ENCODE measurements at regions not wholly inside any gene's neighbourhood (a gene's known extent, or its start where the extent isn't known, plus 50 kb on each side); places are given as distances from the start of the nearest gene placed in this dataset.

- TF ChIP-seq POLR2A (IDR thresholded peaks at IDR 0.05; ENCODE audit: low read depth, low read length), result no peak
- DNase-seq (ENCODE audit: insufficient read length, low spot score) (no peak), FAIRE-seq (no peak)
Observed at GRCh38 chr7:28300488-28300887, 111.8 kb upstream of the CREB5 start.

- TF ChIP-seq POLR2A (IDR thresholded peaks at IDR 0.05; ENCODE audit: low read depth, low read length), result no peak
- DNase-seq (ENCODE audit: insufficient read length, low spot score) (no peak), FAIRE-seq (no peak)
Observed at GRCh38 chr7:28301148-28301641, 111.1 kb upstream of the CREB5 start.

GRCh38 chr7:28304290-28304689, 108.0 kb upstream of the CREB5 start:
- no peak for TF ChIP-seq POLR2A (IDR thresholded peaks at IDR 0.05; ENCODE audit: low read depth, low read length)
- no peak for FAIRE-seq
- DNase-seq (ENCODE audit: insufficient read length, low spot score), result no peak

GRCh38 chr7:28309704-28310459, 102.4 kb upstream of the CREB5 start:
- no peak for FAIRE-seq
- no peak for TF ChIP-seq POLR2A (IDR thresholded peaks at IDR 0.05; ENCODE audit: low read depth, low read length)
- no peak for DNase-seq (ENCODE audit: insufficient read length, low spot score)

GRCh38 chr7:28310460-28310848, 101.9 kb upstream of the CREB5 start:
- FAIRE-seq (no peak), DNase-seq (ENCODE audit: insufficient read length, low spot score) (no peak)
- no peak for TF ChIP-seq POLR2A (IDR thresholded peaks at IDR 0.05; ENCODE audit: low read depth, low read length)

- no peak for TF ChIP-seq POLR2A (IDR thresholded peaks at IDR 0.05; ENCODE audit: low read depth, low read length)
- no peak for FAIRE-seq
- DNase-seq (ENCODE audit: insufficient read length, low spot score), result no peak
Observed at GRCh38 chr7:28311670-28312069, 100.6 kb upstream of the CREB5 start.

- DNase-seq (ENCODE audit: insufficient read length, low spot score) (no peak), FAIRE-seq (no peak)
- no peak for TF ChIP-seq POLR2A (IDR thresholded peaks at IDR 0.05; ENCODE audit: low read depth, low read length)
Observed at GRCh38 chr7:28312948-28313347, 99.4 kb upstream of the CREB5 start.

GRCh38 chr7:28314841-28315240, 97.5 kb upstream of the CREB5 start:
- no peak for FAIRE-seq
- no peak for TF ChIP-seq POLR2A (IDR thresholded peaks at IDR 0.05; ENCODE audit: low read depth, low read length)
- DNase-seq (ENCODE audit: insufficient read length, low spot score), result no peak

GRCh38 chr7:28315565-28316410, 96.5 kb upstream of the CREB5 start:
- no peak for TF ChIP-seq POLR2A (IDR thresholded peaks at IDR 0.05; ENCODE audit: low read depth, low read length)
- FAIRE-seq, result no peak
- no peak for DNase-seq (ENCODE audit: insufficient read length, low spot score)

- FAIRE-seq, result no peak
- TF ChIP-seq POLR2A (IDR thresholded peaks at IDR 0.05; ENCODE audit: low read depth, low read length), result no peak
- no peak for DNase-seq (ENCODE audit: insufficient read length, low spot score)
Observed at GRCh38 chr7:28316489-28316888, 95.8 kb upstream of the CREB5 start.

GRCh38 chr7:28318101-28318762, 94.1 kb upstream of the CREB5 start:
- no peak for TF ChIP-seq POLR2A (IDR thresholded peaks at IDR 0.05; ENCODE audit: low read depth, low read length)
- DNase-seq (ENCODE audit: insufficient read length, low spot score), result no peak
- FAIRE-seq, result no peak

- FAIRE-seq, result no peak
- TF ChIP-seq POLR2A (IDR thresholded peaks at IDR 0.05; ENCODE audit: low read depth, low read length), result no peak
- no peak for DNase-seq (ENCODE audit: insufficient read length, low spot score)
Observed at GRCh38 chr7:28323833-28324232, 88.5 kb upstream of the CREB5 start.

- no peak for TF ChIP-seq POLR2A (IDR thresholded peaks at IDR 0.05; ENCODE audit: low read depth, low read length)
- FAIRE-seq, result no peak
- DNase-seq (ENCODE audit: insufficient read length, low spot score), result no peak
Observed at GRCh38 chr7:28328146-28328545, 84.2 kb upstream of the CREB5 start.

All from H54 (cell line).